ENCODE measurements at regions not wholly inside any gene's neighbourhood (a gene's known extent, or its start where the extent isn't known, plus 50 kb on each side); places are given as distances from the start of the nearest gene placed in this dataset.

GRCh38 chr19:31962561-31962996 lies 382.8 kb upstream of the ZNF507 start (continued):
- no peak for TF ChIP-seq ZBTB49 (CRISPR knock-in tag; IDR thresholded peaks at IDR 0.05; ENCODE audit: borderline replicate concordance)
- TF ChIP-seq JUN (CRISPR knock-in tag; IDR thresholded peaks at IDR 0.05): no peak
- no peak for TF ChIP-seq SMAD3 (CRISPR knock-in tag; IDR thresholded peaks at IDR 0.05)
- no peak for TF ChIP-seq SP2 (CRISPR knock-in tag; IDR thresholded peaks at IDR 0.05)
- TF ChIP-seq AHR (CRISPR knock-in tag; IDR thresholded peaks at IDR 0.05): no peak
- no peak for TF ChIP-seq ZUFSP (CRISPR knock-in tag; IDR thresholded peaks at IDR 0.05; ENCODE audit: borderline replicate concordance)
- no peak for TF ChIP-seq ZSCAN30 (CRISPR knock-in tag; IDR thresholded peaks at IDR 0.05)
- TF ChIP-seq REXO4 (CRISPR knock-in tag; IDR thresholded peaks at IDR 0.05; ENCODE audit: borderline replicate concordance): no peak
- TF ChIP-seq ZFAT (CRISPR knock-in tag; conservative IDR thresholded peaks at IDR 0.05): no peak
- TF ChIP-seq ZNF234 (CRISPR knock-in tag; conservative IDR thresholded peaks at IDR 0.05): no peak
- TF ChIP-seq TBL1XR1 (IDR thresholded peaks at IDR 0.05; ENCODE audit: borderline replicate concordance, low read length, partially characterized antibody): no peak
- no peak for TF ChIP-seq EED (CRISPR knock-in tag; IDR thresholded peaks at IDR 0.05)
- no peak for TF ChIP-seq ZNF224 (CRISPR knock-in tag; IDR thresholded peaks at IDR 0.05)
- no peak for TF ChIP-seq GZF1 (CRISPR knock-in tag; IDR thresholded peaks at IDR 0.05)
- no peak for TF ChIP-seq KAT7 (CRISPR knock-in tag; IDR thresholded peaks at IDR 0.05; ENCODE audit: borderline replicate concordance)
- TF ChIP-seq ZNF572 (CRISPR knock-in tag; IDR thresholded peaks at IDR 0.05): no peak
- no peak; the same call in 1 of the 2 replicates for TF ChIP-seq ZNF362 (CRISPR knock-in tag; IDR thresholded peaks at IDR 0.05; ENCODE audit: borderline replicate concordance)
- TF ChIP-seq ZFX (CRISPR knock-in tag; IDR thresholded peaks at IDR 0.05; ENCODE audit: low read depth): no peak
- no peak for TF ChIP-seq ZNF629 (CRISPR knock-in tag; conservative IDR thresholded peaks at IDR 0.05)
- TF ChIP-seq ZNF710 (CRISPR knock-in tag; IDR thresholded peaks at IDR 0.05; ENCODE audit: borderline replicate concordance): peak; percentile 84; the same call in 1 of the 2 replicates
- TF ChIP-seq ADNP (CRISPR knock-in tag; IDR thresholded peaks at IDR 0.05): no peak
- no peak for TF ChIP-seq GMEB2 (CRISPR knock-in tag; IDR thresholded peaks at IDR 0.05; ENCODE audit: low read depth)
- TF ChIP-seq DRAP1 (CRISPR knock-in tag; IDR thresholded peaks at IDR 0.05): no peak

Measured in HepG2 (cell line).